GM18868 (cell line): ENCODE measurements at regions not wholly inside any gene's neighbourhood (a gene's known extent, or its start where the extent isn't known, plus 50 kb on each side); places are given as distances from the start of the nearest gene placed in this dataset.

ENCODE experiments used
- ATAC-seq: cut with Tn5 transposase; IDR thresholded peaks from one replicate; pipeline ENCODE4 v1.9.1; 2021; ENCODE audit warnings: mild to moderate bottlenecking, moderate library complexity; ENCODE audit not compliant: unreplicated experiment

GRCh38 chr14:104367866-104368750, 211.5 kb upstream of the C14orf180 start:
- no peak for ATAC-seq

GRCh38 chr14:104368751-104369100, 210.8 kb upstream of the C14orf180 start:
- ATAC-seq, result no peak

GRCh38 chr14:104369208-104369607, 210.4 kb upstream of the C14orf180 start:
- no peak for ATAC-seq

- ATAC-seq, result no peak
Measured at GRCh38 chr14:104370256-104370870, 209.2 kb upstream of the C14orf180 start.

- ATAC-seq, result no peak
Measured at GRCh38 chr14:104371031-104371430, 208.5 kb upstream of the C14orf180 start.

GRCh38 chr14:104371917-104372316, 207.6 kb upstream of the C14orf180 start:
- ATAC-seq, result no peak

- ATAC-seq, result no peak
Measured at GRCh38 chr14:104372390-104373054, 207.0 kb upstream of the C14orf180 start.

GRCh38 chr14:104373055-104373854, 206.3 kb upstream of the C14orf180 start:
- no peak for ATAC-seq

GRCh38 chr14:104373855-104374717, 205.5 kb upstream of the C14orf180 start:
- ATAC-seq, result no peak

GRCh38 chr14:104374718-104375080, 204.9 kb upstream of the C14orf180 start:
- ATAC-seq, result no peak

- no peak for ATAC-seq
Measured at GRCh38 chr14:104375551-104376201, 203.9 kb upstream of the C14orf180 start.

GRCh38 chr14:104376202-104377140, 203.1 kb upstream of the C14orf180 start:
- no peak for ATAC-seq

- no peak for ATAC-seq
Measured at GRCh38 chr14:104377256-104377655, 202.3 kb upstream of the C14orf180 start.

GRCh38 chr14:104378698-104379113, 200.9 kb upstream of the C14orf180 start:
- no peak for ATAC-seq

- no peak for ATAC-seq
Measured at GRCh38 chr14:104382361-104383087, 197.0 kb upstream of the C14orf180 start.

GRCh38 chr14:104383088-104383995, 196.2 kb upstream of the C14orf180 start:
- no peak for ATAC-seq
